Stimulated activated memory B cell treated with anti-CD40 and anti-IgM and Interleukin-4, amounts not matched to agents 10 μg/mL and 1 μg/mL and 100 μg/mL, for 72 hours (primary cell): ENCODE measurements at regions not wholly inside any gene's neighbourhood (a gene's known extent, or its start where the extent isn't known, plus 50 kb on each side); places are given as distances from the start of the nearest gene placed in this dataset.
A peak's percentile ranks its signal among the peaks of the same experiment; 100 is the strongest.

Experiments
- ATAC-seq: fragments of 150-1000 bp; cut with Tn5 transposase; 2 replicates; pipeline ENCODE4 v1.10.0; 2021
- H3K27ac Mint-ChIP-seq: one replicate; pipeline ENCODE4 v1.8.0; 2022; ENCODE audit warnings: mild to moderate bottlenecking, mixed read lengths
- H3K27me3 Mint-ChIP-seq: one replicate; pipeline ENCODE4 v1.8.0; 2022; ENCODE audit warnings: mixed read lengths
- H3K36me3 Mint-ChIP-seq: one replicate; pipeline ENCODE4 v1.8.0; 2022; ENCODE audit warnings: mixed read lengths
- H3K4me1 Mint-ChIP-seq: one replicate; pipeline ENCODE4 v1.8.0; 2022; ENCODE audit warnings: mixed read lengths
- H3K4me3 Mint-ChIP-seq: one replicate; pipeline ENCODE4 v1.8.0; 2022; ENCODE audit warnings: mild to moderate bottlenecking, moderate library complexity, mixed read lengths
- H3K9me3 Mint-ChIP-seq: one replicate; pipeline ENCODE4 v1.8.0; 2022; ENCODE audit warnings: mixed read lengths

DNA sequence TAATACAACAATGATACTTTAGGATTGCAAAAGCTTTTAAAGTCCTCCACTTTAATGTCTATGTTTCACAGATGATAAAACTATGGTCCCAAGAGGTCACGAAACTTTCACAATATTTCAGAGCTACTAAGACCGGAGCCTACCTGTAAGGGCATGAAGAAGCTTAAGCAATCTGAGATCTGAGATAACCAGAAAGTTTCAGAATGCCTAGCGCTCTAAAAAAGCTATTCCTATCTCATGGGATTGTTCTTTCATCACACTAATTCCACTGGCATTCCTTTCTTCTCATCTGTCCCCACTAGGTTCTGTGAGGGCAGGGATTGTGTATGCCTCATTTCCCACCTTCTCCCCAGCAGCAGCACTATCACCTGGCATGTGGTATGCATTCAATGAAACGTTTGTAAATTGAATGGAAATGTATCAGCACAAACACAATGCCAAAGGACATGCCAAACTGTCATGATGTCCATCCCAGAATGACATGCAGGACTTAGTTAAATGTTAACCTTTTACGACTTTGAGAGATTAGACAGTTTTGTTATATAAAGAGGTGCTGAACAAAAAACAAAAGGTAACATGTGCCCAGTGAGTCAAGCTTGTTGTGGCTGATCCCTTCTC, 104.7 kb upstream of the NR2F2 start:
- H3K9me3 Mint-ChIP-seq: no peaks in the 10 kb centered on the region
- no peaks in the 10 kb centered on the region for H3K27me3 Mint-ChIP-seq
- no peak for ATAC-seq
- H3K4me1 Mint-ChIP-seq: no peaks in the 10 kb centered on the region
- H3K4me3 Mint-ChIP-seq: no peak overlapping the region
- no peak overlapping the region for H3K27ac Mint-ChIP-seq
- H3K36me3 Mint-ChIP-seq: no peaks in the 10 kb centered on the region

DNA sequence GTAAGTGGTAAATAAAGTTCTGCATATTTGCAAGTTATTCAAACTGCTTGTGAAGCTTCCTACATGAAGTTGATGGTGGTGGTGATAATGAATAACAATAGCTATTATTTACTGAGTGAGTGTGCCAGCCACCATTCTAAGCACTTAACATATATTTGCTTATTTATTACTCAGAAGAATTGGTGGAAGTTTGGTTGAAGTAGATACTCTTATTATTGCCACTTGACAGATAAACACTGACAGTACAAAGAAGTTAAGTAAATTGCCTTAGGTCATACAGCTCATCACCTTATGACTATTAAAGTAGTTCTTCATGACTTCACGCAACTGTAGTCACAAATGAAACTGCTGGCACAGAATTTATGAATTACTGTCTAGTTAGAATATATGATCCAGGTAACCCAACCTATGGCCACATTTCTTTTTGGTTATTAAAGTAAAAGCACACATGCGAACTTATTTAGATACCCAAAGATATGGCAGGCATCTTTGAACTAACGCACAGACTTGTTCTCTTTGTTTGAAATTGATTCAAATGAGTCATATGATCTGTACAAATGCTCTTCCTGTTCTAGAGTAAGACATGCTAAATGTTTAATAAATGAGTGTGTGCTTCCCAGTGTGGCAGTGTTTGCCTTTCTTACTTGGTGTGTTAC, 99.8 kb upstream of the NR2F2 start:
- Mint-ChIP-seq H3K9me3 (peaks cover 4% of the 10 kb centered on the region), H3K27ac (no peak overlapping the region), H3K4me1 (no peaks in the 10 kb centered on the region), H3K4me3 (no peak overlapping the region), H3K27me3 (no peaks in the 10 kb centered on the region), H3K36me3 (no peaks in the 10 kb centered on the region)
- ATAC-seq: no peak

DNA sequence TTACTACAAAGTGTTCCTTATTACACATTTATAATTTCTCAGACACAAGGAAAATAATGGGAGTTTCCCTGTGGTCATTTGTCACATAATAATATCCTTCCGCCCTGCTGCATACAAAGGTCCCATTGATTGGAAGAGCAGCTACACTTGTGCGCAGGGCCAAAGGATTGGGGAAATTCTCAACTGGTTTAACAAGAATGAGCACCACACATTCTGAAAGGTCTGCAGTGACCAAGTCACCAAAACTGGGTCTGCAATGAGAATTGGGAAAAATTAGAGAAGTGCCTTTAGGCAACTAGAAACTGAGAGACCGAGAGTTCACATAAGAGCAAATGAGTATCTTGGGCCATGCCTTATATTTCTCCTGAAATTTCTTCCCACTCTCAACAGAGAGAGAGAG, 98.2 kb upstream of the NR2F2 start:
- no peak for ATAC-seq
- no peaks in the 10 kb centered on the region for H3K4me1 Mint-ChIP-seq

DNA sequence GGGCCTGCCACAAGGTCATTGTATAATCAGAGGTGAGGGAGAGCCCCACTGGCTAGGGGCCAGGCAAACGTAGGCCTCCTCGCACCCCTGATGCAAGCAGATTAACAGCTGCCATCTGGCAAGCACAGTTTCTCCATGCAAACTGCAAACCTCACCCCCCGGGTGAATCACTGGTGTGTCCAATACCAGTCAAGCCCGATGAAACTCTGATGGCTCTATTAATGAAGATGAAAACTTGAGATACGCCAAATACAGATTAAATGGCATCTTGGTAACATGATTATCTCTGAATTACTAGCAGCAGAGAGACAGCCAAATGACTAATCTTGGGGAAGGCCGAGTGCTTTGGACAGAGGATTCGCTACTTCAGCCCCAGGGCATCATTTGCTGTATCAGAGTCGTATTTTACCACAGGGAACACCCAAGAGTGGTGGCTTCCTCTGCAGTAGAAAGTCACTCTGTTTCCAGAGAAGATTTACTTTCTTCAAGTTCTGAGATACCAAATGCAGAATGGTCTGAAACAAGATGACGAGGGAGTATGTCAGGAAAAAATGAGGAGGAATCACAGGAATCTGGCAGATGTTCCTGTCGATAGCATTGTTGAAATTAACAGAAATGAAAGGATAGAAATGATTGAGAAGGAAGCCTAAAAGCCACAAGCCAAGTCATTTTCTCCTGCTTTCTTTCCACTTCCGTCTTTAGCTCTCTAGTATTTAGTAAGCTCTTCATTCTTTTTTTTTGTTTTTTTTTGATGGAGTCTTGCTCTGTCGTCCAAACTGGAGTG, 96.2 kb upstream of the NR2F2 start:
- H3K36me3 Mint-ChIP-seq: no peaks in the 10 kb centered on the region
- no peaks in the 10 kb centered on the region for H3K4me1 Mint-ChIP-seq
- peaks cover 4% of the 10 kb centered on the region for H3K9me3 Mint-ChIP-seq
- no peak overlapping the region for H3K27ac Mint-ChIP-seq
- peak; percentile 43 for ATAC-seq
- H3K27me3 Mint-ChIP-seq: no peaks in the 10 kb centered on the region
- H3K4me3 Mint-ChIP-seq: no peak overlapping the region

More for the DNA sequence above, 98.2 kb upstream of the NR2F2 start:
- peaks cover 4% of the 10 kb centered on the region for H3K9me3 Mint-ChIP-seq
- no peak overlapping the region for H3K27ac Mint-ChIP-seq
- H3K36me3 Mint-ChIP-seq: no peaks in the 10 kb centered on the region
- no peak overlapping the region for H3K4me3 Mint-ChIP-seq
- H3K27me3 Mint-ChIP-seq: no peaks in the 10 kb centered on the region

DNA sequence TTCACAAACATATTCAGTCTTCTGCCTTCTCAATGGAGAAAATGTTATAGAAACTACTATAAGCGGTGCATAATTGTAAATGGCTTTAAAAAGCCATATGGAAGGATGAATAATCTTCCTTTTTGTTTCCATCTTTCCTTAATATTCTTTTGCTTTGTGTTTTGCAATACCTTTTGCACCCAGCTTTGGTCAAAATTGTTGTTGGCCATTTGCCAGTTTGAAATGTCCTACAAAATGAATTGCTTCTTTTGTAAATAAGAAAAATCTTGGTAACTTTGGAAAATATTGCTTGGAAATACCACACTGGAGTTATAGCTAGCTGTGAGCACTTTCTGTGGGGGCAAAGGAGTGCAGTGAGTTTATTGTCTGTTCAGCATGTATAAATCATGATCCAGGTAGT, 93.5 kb upstream of the NR2F2 start:
- Mint-ChIP-seq H3K9me3 (no peaks in the 10 kb centered on the region), H3K27ac (no peak overlapping the region), H3K4me3 (no peak overlapping the region), H3K27me3 (no peaks in the 10 kb centered on the region), H3K4me1 (no peaks in the 10 kb centered on the region), H3K36me3 (no peaks in the 10 kb centered on the region)
- ATAC-seq: no peak

DNA sequence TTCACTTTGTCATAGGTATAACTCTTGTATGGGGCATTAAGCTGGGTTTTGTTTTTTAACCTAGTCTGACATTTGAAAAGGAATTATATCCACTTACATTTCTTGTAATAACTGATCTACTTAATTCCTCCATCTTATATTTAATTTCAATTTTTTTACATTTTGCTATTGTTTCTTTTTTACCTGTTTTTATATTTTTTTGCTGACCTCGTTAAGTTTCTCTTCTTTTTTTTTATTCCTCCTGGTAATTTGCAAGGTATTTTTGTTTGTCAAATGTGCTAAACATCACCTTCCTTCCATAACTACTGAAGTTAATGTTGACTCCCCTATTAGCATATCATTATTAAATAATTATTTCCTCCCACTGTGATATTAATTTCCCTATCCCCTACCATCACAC, 87.7 kb upstream of the NR2F2 start:
- H3K27ac Mint-ChIP-seq: no peak overlapping the region
- H3K4me3 Mint-ChIP-seq: no peak overlapping the region
- H3K36me3 Mint-ChIP-seq: no peaks in the 10 kb centered on the region
- H3K27me3 Mint-ChIP-seq: no peaks in the 10 kb centered on the region
- no peaks in the 10 kb centered on the region for H3K4me1 Mint-ChIP-seq
- peaks cover 4% of the 10 kb centered on the region for H3K9me3 Mint-ChIP-seq
- ATAC-seq: no peak

DNA sequence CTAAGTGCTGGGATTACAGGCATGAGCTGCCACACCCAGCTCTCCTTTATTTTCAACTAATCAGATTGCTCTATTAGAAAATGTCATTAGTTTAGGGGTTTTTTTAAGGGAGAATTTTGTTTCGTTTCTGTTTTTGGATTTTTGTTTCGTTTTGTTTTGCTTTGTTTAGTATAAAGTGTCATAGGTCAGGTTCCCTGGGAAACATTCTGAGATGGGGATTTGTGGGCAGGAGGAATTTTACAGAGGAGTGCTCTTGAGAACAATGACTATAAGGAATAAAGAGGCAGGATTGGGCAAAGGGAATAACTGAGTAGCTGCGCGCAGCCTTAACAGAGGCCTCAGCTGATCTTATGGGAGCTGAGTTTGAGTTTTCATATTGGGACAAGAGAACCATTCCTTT, 86.8 kb upstream of the NR2F2 start:
- H3K27ac Mint-ChIP-seq: no peak overlapping the region
- peaks cover 4% of the 10 kb centered on the region for H3K9me3 Mint-ChIP-seq
- H3K27me3 Mint-ChIP-seq: no peaks in the 10 kb centered on the region
- no peak overlapping the region for H3K4me3 Mint-ChIP-seq
- ATAC-seq: no peak
- no peaks in the 10 kb centered on the region for H3K4me1 Mint-ChIP-seq
- no peaks in the 10 kb centered on the region for H3K36me3 Mint-ChIP-seq

DNA sequence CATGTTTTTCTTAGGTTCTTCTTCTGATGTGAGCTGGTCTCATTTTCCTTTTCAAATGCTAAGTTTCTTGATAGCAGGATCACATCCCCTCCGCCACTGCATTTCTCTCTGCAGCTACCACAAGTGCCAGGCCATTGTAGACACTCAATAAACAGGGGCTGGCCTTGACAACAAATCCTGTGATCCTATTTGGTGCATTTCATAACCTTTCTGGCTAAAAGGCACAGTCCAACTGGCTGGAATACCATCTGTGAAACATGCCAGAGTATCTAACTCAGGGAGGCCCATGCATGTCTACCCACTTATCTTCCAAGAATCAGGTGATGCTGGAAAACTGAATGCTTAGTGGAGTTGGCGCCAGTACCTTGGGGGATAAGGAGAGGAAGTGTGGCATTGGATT, 85.2 kb upstream of the NR2F2 start:
- no peaks in the 10 kb centered on the region for H3K4me1 Mint-ChIP-seq
- no peak overlapping the region for H3K4me3 Mint-ChIP-seq
- peaks cover 4% of the 10 kb centered on the region for H3K9me3 Mint-ChIP-seq
- H3K27me3 Mint-ChIP-seq: no peaks in the 10 kb centered on the region
- no peak overlapping the region for H3K27ac Mint-ChIP-seq
- H3K36me3 Mint-ChIP-seq: no peaks in the 10 kb centered on the region
- ATAC-seq: no peak

DNA sequence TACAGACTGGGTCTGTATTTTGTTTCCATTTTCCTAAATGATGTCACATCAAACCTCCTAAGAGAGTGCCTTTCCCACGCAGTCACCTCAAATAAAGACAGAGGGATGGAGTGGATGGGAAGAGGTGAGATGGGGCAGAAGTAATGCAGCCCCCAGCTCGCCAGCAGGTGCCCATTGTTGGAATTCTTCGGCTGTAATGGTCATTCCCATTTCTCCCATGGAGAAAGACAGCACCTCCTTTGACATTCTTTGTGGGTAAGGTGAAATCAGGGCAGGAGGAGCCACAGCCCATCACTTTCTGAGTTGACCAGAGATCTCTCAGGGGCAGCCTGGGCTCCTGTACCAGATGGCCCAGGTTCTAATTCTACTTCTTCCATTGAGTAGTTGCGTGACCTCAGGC, 84.4 kb upstream of the NR2F2 start:
- Mint-ChIP-seq H3K27ac (no peak overlapping the region), H3K4me3 (no peak overlapping the region), H3K4me1 (no peaks in the 10 kb centered on the region), H3K36me3 (no peaks in the 10 kb centered on the region), H3K9me3 (peaks cover 4% of the 10 kb centered on the region), H3K27me3 (no peaks in the 10 kb centered on the region)
- no peak for ATAC-seq

DNA sequence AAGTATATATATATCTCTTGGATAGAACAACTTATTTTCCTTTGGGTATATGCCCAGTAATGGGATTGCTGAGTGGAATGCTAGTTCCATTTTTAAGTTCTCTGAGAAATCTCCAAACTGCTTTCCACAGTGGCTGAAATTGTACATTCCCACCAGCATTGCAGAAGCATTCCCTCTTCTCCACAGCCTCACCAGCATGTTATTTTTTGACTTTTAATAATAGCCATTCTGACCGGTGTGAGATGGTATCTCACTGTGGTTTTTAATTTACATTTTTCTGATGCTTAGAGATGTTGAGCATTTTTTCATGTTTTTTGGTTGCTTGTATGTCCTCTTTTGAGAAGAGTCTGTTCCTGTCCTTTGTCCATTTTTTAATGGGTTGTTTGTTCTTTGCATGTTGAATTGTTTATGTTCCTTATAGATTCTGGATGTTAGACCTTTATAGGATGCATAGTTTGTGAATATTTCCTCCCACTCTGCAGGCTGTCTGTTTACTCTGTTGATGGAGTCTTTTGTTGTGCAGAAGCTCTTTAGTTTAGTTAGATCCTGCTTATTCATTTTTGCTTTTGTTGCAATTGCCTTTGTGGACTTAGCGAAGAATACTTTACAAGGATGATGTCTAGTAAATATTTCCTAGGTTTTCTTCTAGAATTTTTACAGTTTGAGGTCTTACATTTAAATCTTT, 82.7 kb upstream of the NR2F2 start:
- H3K36me3 Mint-ChIP-seq: no peaks in the 10 kb centered on the region
- H3K4me3 Mint-ChIP-seq: no peak overlapping the region
- no peak overlapping the region for H3K27ac Mint-ChIP-seq
- no peaks in the 10 kb centered on the region for H3K27me3 Mint-ChIP-seq
- peaks cover 4% of the 10 kb centered on the region for H3K9me3 Mint-ChIP-seq
- H3K4me1 Mint-ChIP-seq: no peaks in the 10 kb centered on the region
- ATAC-seq: no peak

DNA sequence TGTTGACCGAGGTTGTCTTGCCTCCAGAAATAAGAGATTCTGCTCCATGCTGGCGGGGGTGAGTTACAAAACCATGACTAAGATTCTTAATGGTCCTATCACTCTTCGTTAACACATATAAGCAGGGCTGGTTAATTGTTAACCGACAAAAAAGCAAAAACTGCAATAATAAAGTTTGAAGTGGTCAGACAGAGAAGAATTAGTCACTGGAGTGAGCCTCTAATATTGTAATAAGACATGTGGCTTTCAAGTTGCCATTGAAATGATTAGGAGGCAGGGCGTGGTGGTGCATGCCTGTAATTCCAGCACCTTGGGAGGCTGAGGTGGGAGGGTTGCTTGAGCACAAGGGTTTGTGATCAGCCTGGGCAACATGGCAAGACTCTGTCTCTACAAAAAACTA, 78.4 kb upstream of the NR2F2 start:
- Mint-ChIP-seq H3K9me3 (no peaks in the 10 kb centered on the region), H3K4me1 (no peaks in the 10 kb centered on the region), H3K27me3 (no peaks in the 10 kb centered on the region), H3K36me3 (no peaks in the 10 kb centered on the region), H3K4me3 (no peak overlapping the region), H3K27ac (no peak overlapping the region)
- no peak for ATAC-seq

DNA sequence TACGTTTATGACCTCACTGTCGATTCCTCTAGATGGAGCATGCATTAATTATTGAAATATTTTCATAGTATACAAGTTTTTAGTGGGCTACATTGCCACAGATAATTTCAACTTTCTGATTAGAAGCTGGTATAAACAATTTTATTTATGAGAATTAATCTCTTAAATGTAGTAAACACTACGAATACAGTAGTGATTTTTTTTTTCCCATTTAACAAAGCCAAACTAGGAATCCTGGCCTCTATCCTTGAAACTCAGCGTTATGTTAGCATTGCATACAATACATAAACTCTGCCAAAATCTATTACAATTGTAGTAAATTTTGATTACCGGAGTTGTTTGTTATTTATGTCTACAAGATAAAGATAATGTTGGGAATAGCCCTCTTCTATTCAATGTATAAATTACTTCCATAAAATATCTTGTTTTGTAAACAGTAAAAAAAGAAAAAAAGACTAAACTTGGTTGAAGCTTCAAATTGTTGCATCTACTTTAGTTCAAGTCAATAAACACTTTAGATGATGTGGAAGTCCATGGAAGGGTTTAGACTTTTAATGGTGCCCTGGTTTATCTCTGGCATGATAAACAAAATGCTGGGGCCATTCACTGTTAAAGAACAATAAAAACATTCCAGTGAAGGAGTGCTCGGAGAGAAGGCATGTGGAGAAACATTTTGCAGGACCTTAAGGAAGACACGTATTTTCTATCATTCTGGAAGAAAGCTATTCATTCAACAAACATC, 77.3 kb upstream of the NR2F2 start:
- Mint-ChIP-seq H3K4me3 (no peak overlapping the region), H3K27me3 (no peaks in the 10 kb centered on the region), H3K36me3 (no peaks in the 10 kb centered on the region), H3K9me3 (no peaks in the 10 kb centered on the region), H3K27ac (no peak overlapping the region), H3K4me1 (no peaks in the 10 kb centered on the region)
- ATAC-seq: no peak

DNA sequence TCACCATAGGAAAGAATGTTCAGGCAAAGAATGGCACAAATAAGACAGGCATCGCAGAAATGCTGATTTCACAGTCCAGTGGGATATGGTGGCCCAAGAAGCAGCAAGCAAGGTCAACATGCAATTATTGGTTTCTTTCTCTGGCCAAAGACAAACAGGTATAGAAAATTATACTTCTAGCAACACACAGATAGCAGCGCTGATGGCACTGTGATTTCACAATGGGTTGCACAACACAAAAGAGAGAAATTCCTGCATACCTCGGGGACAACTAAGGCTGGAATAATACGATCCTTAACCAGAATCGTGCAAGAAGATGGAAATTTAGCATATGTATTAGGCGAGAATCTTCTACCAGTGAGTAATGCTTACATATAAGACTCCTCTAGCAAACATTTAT, 76.3 kb upstream of the NR2F2 start:
- no peaks in the 10 kb centered on the region for H3K9me3 Mint-ChIP-seq
- no peaks in the 10 kb centered on the region for H3K36me3 Mint-ChIP-seq
- no peaks in the 10 kb centered on the region for H3K4me1 Mint-ChIP-seq
- no peak for ATAC-seq
- H3K4me3 Mint-ChIP-seq: no peak overlapping the region
- H3K27ac Mint-ChIP-seq: no peak overlapping the region
- no peaks in the 10 kb centered on the region for H3K27me3 Mint-ChIP-seq

DNA sequence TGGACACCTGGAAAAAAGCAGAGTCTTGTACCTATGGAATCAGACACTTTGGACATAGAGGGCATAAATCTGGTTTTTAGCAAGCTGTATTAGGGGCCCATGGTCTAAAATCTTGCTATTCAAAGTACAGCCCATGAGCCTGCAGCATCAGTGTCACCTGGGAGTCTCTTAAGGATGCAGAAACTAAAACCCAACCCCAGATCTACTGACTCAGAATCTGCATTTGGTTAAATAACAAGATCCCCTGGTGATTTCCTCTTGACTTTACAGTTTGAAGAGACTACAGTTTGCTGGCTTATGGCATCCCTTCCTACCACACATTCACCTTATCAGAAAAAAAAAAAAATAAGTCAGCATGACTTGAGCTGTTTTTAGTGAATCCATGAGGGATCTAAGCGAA, 74.9 kb upstream of the NR2F2 start:
- H3K27ac Mint-ChIP-seq: no peak overlapping the region
- no peaks in the 10 kb centered on the region for H3K9me3 Mint-ChIP-seq
- no peaks in the 10 kb centered on the region for H3K36me3 Mint-ChIP-seq
- H3K27me3 Mint-ChIP-seq: no peaks in the 10 kb centered on the region
- H3K4me3 Mint-ChIP-seq: no peak overlapping the region
- no peak for ATAC-seq
- no peaks in the 10 kb centered on the region for H3K4me1 Mint-ChIP-seq

DNA sequence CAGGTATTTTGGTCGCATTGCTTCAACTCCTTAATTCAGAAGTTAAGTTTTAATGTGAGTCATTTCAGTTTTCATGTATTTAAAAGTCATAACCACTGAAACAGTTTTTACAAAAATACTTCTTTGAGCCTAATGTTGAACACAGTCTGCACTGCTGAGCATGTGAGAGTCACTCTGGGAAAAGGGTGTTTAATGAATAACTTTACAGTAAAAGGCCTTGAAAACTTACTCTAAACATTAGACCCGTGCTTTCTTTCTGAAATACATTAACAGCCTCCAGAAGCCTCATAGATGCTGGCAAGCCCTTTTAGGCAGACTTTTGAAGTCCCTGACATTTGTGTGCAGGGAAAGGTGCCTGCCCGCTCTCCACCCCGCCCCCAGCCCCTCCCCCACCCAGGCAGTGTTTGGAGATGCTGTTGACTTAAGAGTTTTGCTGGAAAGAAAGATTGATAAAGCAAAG, 68.9 kb upstream of the NR2F2 start:
- Mint-ChIP-seq H3K36me3 (no peaks in the 10 kb centered on the region), H3K27ac (no peak overlapping the region), H3K9me3 (no peaks in the 10 kb centered on the region), H3K4me3 (no peak overlapping the region), H3K27me3 (no peaks in the 10 kb centered on the region), H3K4me1 (no peaks in the 10 kb centered on the region)
- ATAC-seq: no peak
